K562 (cell line): ENCODE measurements at regions not wholly inside any gene's neighbourhood (a gene's known extent, or its start where the extent isn't known, plus 50 kb on each side); places are given as distances from the start of the nearest gene placed in this dataset.

Experiments used
- CEBPB ChIP-seq: fragments of 450-650 bp; IDR thresholded peaks from 2 replicates; pipeline ENCODE4 v1.6.1; 2016; ENCODE audit warnings: missing genetic modification characterization, missing compliant biosample characterization
- EP300 ChIP-seq: IDR thresholded peaks from 2 replicates; pipeline ENCODE4 v1.6.1; 2012; ENCODE audit warnings: low read length, improper control_type of control experiment
- FOXM1 ChIP-seq, 2 experiments: fragments of 450-650 bp in 1 of 2; sonication (generic) in 1 of 2; formaldehyde crosslinking in 1 of 2; IDR thresholded peaks; 2 replicates each; pipeline versions ENCODE4 v1.6.1 to v1.9.0; 2017 to 2022; ENCODE audit warnings: low read depth in 2 of 2, mild to moderate bottlenecking in 2 of 2, missing genetic modification reagents in 1 of 2, moderate library complexity in 1 of 2
- HDGF ChIP-seq: fragments of 450-650 bp; IDR thresholded peaks from 2 replicates; pipeline ENCODE4 v1.6.1; 2016
- HMG20A ChIP-seq: fragments of 450-650 bp; formaldehyde crosslinking; conservative IDR thresholded peaks from 2 replicates; pipeline ENCODE4 v1.4.0; 2020; ENCODE audit warnings: mild to moderate bottlenecking, mixed read lengths
- HNRNPLL ChIP-seq: fragments of 200-400 bp; formaldehyde crosslinking; IDR thresholded peaks from 2 replicates; pipeline ENCODE4 v1.6.1; 2017; ENCODE audit warnings: low read length, low read depth, mild to moderate bottlenecking; ENCODE audit not compliant: poor library complexity, severe bottlenecking
- HOXB6 ChIP-seq: fragments of 250-450 bp; sonication (Bioruptor Pico); IDR thresholded peaks from 2 replicates; pipeline ENCODE4 v1.5.1; 2022; ENCODE audit warnings: mild to moderate bottlenecking, borderline replicate concordance
- SAFB ChIP-seq: fragments of 200-400 bp; formaldehyde crosslinking; IDR thresholded peaks from 2 replicates; pipeline ENCODE4 v1.6.1; 2017; ENCODE audit warnings: low read depth, low read length, borderline replicate concordance
- ZNF146 ChIP-seq: IDR thresholded peaks from one replicate; pipeline ENCODE4 v1.6.1; 2018; ENCODE audit warnings: missing compliant biosample characterization; ENCODE audit not compliant: unreplicated experiment
- ZNF253 ChIP-seq: fragments of 250-450 bp; sonication (Bioruptor Pico); conservative IDR thresholded peaks from 2 replicates; pipeline ENCODE4 v1.6.1; 2021; ENCODE audit warnings: mild to moderate bottlenecking
- ZNF274 ChIP-seq: IDR thresholded peaks from 2 replicates; pipeline ENCODE4 v1.6.1; 2011; ENCODE audit warnings: low read depth, mild to moderate bottlenecking, low read length, moderate library complexity, borderline replicate concordance
- ZNF384 ChIP-seq: IDR thresholded peaks from 2 replicates; pipeline ENCODE4 v1.6.1; 2012; ENCODE audit warnings: low read depth, low read length, improper control_type of control experiment
- ZNF639 ChIP-seq, 2 experiments: fragments of 200-800 bp in 1 of 2; sonication (Bioruptor generic) in 1 of 2; sonication (generic) in 1 of 2; formaldehyde crosslinking in 1 of 2; IDR thresholded peaks in 1 of 2; conservative IDR thresholded peaks in 1 of 2; 2 replicates each; pipeline versions ENCODE4 v1.5.0 to v1.6.1; 2016 to 2020; ENCODE audit warnings: missing compliant biosample characterization in 1 of 2, missing genetic modification characterization in 1 of 2, missing genetic modification reagents in 1 of 2
- TF ChIP-seq, protein P1 (sequence below), 3 experiments: IDR thresholded peaks in 2 of 3; conservative IDR thresholded peaks in 1 of 3; 2 replicates each; pipeline ENCODE4 v1.5.1; 2011 to 2012; ENCODE audit warnings: low read length in 3 of 3, mild to moderate bottlenecking in 3 of 3, control low read depth in 2 of 3, improper control_type of control experiment in 1 of 3, inconsistent platforms in 1 of 3, low read depth in 1 of 3, mixed read lengths in 1 of 3, moderate library complexity in 1 of 3; ENCODE audit not compliant: insufficient read depth in 2 of 3

DNA sequence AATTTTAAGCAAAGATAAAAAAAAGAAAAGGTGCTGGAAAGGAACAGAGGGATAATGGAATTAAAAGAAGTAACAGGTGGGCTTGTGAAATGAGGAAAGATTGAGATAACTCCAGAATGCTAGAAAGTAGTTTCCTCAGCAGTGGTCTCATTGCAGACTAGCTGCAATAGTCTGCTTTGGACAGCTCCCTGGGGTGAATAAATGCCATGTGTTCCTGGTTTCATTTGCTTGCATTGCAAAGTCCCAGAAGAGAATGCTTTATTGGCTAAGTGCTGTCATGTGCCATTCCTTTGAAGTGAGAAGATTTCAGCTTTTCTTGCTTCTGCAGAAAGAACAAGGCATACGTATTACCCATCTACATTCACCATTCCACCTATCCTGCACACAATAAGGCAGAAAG lies 478.8 kb upstream of the RAG2 start:
- TF ChIP-seq, protein P1, sequence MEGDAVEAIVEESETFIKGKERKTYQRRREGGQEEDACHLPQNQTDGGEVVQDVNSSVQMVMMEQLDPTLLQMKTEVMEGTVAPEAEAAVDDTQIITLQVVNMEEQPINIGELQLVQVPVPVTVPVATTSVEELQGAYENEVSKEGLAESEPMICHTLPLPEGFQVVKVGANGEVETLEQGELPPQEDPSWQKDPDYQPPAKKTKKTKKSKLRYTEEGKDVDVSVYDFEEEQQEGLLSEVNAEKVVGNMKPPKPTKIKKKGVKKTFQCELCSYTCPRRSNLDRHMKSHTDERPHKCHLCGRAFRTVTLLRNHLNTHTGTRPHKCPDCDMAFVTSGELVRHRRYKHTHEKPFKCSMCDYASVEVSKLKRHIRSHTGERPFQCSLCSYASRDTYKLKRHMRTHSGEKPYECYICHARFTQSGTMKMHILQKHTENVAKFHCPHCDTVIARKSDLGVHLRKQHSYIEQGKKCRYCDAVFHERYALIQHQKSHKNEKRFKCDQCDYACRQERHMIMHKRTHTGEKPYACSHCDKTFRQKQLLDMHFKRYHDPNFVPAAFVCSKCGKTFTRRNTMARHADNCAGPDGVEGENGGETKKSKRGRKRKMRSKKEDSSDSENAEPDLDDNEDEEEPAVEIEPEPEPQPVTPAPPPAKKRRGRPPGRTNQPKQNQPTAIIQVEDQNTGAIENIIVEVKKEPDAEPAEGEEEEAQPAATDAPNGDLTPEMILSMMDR (IDR thresholded peaks at IDR 0.05 in 2 of 3, conservative IDR thresholded peaks at IDR 0.05 in 1 of 3; ENCODE audit: insufficient read depth in 2 of 3, low read depth in 1 of 3, low read length in 3 of 3), result no peak
- no peak for TF ChIP-seq ZNF253
- no peak for TF ChIP-seq CEBPB (tag)
- no peak for TF ChIP-seq ZNF384
- no peak for TF ChIP-seq FOXM1 (IDR thresholded peaks at IDR 0.05; ENCODE audit: low read depth)
- no peak for TF ChIP-seq FOXM1 (CRISPR knock-in tag; IDR thresholded peaks at IDR 0.05; ENCODE audit: low read depth)
- no peak for TF ChIP-seq ZNF146 (CRISPR knock-in tag)
- no peak for TF ChIP-seq ZNF639 (CRISPR knock-in tag; conservative IDR thresholded peaks at IDR 0.05 in 1 of 2, IDR thresholded peaks at IDR 0.05 in 1 of 2)
- no peak for TF ChIP-seq ZNF274
- TF ChIP-seq HDGF, result no peak
- TF ChIP-seq HNRNPLL, result no peak
- TF ChIP-seq SAFB, result no peak
- no peak for TF ChIP-seq EP300
- TF ChIP-seq HOXB6 (CRISPR knock-in tag), result no peak
- no peak for TF ChIP-seq HMG20A (CRISPR knock-in tag)
